ENCODE measurements at regions not wholly inside any gene's neighbourhood (a gene's known extent, or its start where the extent isn't known, plus 50 kb on each side); places are given as distances from the start of the nearest gene placed in this dataset.
A peak's percentile ranks its signal among the peaks of the same experiment; 100 is the strongest.
"Not testable (repeated sequence)": the region's sequence is repeated elsewhere in the genome, so short reads cannot be mapped to it uniquely, and the experiment has no call there.

DNA sequence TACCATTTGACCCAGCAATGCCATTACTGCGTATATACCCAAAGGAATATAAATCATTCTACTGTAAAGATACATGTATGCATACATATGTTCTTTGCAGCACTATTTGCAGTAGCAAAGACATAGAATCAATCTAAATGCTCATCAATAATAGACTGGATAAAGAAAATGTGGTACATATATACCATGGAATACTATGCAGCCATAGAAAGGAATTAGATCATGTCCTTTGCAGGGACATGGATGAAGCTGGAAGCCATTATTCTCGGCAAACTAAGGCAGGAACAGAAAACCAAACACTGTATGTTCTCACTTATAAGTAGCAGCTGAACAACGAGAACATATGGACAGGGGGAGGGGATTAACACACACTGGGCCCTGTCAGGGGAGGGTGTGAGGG lies 54.8 kb upstream of the ZNF30 start:
- DNase-seq (ENCODE audit: low spot score), result not testable (repeated sequence)

DNA sequence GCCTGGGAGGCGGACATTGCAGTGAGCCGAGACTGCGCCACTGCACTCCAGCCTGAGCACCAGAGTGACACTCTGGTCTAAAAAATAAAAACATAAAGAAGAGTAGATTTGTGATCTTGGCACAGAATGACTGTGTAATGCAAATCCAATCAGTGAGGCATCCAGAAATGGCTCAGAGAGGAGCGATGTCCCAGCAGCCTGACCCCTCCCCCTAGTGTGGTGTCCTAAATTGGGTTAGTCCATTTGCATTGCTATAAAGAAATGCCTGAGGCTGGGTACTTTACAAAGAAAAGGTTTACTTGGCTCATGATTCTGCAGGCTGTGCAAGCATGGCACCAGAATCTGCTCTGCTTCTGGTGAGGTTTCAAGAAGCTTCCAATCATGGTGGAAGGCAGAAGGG lies 59.1 kb upstream of the ZNF30 start:
- DNase-seq (ENCODE audit: low spot score), result no peak

DNA sequence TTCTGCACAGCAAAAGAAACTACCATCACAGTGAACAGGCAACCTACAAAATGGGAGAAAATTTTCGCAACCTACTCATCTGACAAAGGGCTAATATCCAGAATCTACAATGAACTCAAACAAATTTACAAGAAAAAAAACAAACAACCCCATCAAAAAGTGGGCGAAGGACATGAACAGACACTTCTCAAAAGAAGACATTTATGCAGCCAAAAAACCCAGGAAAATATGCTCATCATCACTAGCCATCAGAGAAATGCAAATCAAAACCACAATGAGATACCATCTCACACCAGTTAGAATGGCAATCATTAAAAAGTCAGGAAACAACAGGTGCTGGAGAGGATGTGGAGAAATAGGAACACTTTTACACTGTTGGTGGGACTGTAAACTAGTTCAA lies 61.5 kb upstream of the ZNF30 start:
- DNase-seq (ENCODE audit: low spot score), result not testable (repeated sequence)

DNA sequence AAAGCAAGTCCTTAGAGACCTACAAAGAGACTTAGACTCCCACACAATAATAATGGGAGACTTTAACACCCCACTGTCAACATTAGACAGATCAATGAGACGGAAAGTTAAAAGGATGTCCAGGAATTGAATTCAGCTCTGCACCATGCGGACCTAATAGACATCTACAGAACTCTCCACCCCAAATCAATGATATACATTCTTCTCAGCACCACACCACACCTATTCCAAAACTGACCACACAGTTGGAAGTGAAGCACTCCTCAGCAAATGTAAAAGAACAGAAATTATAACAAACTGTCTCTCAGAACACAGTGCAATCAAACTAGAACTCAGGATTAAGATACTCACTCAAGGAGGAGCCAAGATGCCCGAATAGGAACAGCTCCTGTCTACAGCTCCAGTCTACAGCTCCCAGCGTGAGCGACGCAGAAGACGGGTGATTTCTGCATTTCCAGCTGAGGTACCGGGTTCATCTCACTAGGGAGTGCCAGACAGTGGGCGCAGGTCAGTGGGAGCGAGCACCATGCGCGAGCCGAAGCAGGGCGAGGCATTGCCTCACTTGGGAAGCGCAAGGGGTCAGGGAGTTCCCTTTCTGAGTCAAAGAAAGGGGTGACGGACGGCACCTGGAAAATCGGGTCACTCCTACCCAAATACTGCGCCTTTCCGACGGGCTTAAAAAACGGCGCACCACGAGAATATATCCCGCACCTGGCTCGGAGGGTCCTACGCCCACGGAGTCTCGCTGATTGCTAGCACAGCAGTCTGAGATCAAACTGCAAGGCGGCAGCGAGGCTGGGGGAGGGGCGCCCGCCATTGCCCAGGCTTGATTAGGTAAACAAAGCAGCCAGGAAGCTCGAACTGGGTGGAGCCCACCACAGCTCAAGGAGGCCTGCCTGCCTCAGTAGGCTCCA lies 66.6 kb upstream of the ZNF30 start:
- not testable (repeated sequence) for DNase-seq (ENCODE audit: low spot score)

DNA sequence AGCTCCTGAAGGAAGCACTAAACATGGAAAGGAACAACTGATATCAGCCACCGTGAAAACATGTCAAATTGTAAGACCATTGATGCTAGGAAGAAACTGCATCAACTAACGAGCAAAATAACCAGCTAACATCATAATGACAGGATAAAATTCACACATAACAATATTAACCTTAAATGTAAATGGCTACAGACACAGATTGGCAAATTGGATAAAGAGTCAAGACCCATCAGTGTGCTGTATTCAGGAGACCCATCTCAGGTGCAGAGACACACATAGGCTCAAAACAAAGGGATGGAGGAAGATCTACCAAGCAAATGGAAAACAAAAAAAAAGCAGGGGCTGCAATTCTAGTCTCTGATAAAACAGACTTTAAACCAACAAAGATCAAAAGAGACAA lies 67.4 kb upstream of the ZNF30 start:
- DNase-seq (ENCODE audit: low spot score), result not testable (repeated sequence)

DNA sequence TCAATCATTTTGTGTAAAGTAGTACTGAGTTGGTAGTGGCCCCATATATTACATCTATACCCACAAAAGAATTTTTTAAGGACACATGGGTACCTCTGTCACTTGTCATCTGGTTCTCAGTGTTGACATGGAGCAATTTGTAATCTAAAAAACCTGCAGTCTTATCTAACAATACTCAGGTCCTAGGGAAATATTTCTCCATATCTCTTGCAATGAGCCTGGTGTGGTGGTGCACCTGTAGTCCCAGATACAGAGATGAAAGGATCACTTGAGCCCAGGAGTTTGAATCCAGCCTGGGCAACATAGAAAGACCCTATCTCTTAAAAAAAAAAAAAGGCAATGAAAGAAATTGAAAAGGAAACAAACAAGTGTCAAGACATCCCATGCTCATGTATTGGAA lies 70.7 kb upstream of the ZNF30 start:
- no peak for DNase-seq (ENCODE audit: low spot score)

DNA sequence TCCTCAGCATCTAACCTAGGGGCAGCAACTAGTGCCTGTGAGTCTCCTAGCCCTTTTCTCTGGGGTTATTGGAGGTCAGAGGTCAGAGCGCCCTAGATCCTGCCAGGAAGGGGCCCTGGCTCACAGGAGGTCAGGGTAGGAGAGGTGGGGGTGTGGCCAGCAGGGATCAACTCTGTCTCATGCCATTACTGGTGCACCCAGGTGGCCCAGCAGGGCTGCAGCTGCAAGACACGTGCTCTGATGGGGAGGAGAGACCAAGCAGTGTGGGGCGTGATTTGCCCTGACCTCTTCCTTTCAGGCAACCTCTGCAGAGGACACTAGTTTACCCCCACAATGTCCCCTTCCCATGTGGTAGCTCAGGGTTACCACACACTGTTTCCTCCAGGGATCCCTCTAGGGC lies 73.3 kb upstream of the ZNF30 start:
- no peak for DNase-seq (ENCODE audit: low spot score)

DNA sequence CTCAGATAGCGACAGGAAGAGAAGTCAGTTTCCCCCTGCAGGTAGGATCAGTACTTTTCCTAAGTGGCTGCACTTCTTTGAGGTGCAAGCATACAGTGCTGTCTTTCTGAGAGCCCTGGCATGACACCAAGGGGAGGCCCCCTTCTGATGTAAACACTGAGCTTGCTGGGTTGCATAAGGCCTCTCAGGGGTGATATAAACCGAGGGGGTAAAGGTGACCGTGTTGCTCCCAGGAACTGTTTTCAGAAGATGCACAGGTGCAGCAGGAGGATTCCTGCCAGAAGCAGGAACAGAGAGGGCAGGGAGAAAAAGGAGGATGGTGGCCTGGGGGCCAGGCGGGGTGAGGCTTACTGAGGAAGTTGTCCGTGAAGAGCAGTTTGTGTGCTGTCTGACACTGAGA lies 74.0 kb upstream of the ZNF30 start:
- no peak for DNase-seq (ENCODE audit: low spot score)

DNA sequence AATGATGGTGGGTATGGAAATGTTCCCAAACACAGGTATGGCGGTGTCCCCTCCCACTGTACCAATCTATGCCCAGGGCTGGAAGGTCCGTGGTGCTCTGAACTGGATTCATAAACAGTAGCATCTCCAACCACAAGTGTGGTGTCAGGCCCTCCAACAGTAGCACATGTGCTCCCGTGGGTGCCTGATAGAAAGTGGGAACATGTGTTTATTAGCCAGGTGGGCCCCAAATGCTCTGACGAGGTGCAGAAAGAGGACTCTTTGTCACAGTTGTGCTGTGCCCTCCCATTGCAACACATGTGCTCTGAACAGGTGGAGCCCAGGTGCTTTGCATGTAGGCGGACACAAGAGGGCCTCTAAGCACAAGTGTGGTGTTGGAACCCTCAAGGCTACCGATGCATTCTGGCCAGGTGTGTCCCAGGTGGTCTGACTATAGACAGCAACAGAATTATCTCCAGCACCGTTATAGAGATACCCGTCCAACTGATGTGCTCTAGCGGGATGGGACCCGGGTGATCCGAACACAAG lies 75.4 kb upstream of the ZNF30 start:
- no peak for DNase-seq (ENCODE audit: low spot score)

DNA sequence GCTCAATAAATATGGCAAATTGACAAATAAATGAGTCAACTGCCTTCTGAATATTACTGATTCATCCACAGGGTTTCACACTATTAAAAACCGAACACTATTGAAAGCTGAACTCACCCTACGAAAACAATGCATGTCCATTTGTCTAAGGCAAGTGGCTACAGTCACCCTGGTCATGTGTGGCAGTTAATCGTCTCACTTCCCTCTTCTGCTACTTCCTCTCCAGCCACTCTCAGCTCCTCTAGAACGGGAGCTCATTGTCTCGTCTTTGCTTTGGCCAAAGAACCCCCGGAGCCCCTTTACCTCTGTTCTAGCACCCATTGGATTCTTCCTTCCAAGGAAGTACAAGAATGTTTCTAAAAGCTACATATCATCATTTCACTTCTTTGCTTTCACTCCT lies 74.4 kb upstream of the ZNF599 start:
- DNase-seq (ENCODE audit: low spot score), result no peak

DNA sequence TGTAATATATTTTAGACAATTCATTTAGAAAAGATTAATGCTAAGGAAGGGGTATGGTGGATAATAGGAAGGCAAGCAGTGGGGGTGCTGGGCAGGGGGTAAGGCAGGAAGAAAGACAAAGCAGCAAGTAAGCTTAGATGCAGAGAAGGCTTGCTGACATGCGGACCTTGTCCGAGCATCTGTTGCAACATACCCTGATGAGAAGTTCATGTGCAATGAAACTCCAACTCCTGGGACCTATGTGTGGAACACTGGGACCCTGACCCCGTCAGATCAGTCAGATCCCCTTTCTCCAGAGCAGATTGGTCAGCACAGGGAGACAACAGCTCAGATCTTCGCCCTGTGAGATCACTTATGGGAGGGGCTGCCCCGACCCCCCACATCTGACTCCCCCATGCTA lies 71.3 kb upstream of the ZNF599 start:
- no peak for DNase-seq (ENCODE audit: low spot score)

DNA sequence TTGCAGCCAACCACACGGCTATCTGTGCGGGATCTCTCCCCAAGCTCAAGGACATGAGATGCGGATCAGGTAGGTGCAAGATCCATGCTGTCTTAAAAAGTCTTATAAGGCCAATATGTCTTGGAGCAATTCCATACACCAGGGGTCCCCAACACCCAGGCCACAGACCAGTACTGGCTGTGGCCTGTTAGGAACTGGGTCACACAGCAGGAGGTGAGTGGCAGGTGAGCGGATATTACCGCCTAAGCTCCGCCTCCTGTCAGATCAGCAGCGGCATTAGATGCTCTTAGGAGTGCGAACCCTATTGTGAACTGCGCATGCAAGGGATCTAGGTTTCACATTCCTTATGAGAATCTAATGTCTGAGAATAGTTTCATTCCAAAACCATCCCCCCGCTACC lies 68.8 kb upstream of the ZNF599 start:
- DNase-seq (ENCODE audit: low spot score), result no peak

DNA sequence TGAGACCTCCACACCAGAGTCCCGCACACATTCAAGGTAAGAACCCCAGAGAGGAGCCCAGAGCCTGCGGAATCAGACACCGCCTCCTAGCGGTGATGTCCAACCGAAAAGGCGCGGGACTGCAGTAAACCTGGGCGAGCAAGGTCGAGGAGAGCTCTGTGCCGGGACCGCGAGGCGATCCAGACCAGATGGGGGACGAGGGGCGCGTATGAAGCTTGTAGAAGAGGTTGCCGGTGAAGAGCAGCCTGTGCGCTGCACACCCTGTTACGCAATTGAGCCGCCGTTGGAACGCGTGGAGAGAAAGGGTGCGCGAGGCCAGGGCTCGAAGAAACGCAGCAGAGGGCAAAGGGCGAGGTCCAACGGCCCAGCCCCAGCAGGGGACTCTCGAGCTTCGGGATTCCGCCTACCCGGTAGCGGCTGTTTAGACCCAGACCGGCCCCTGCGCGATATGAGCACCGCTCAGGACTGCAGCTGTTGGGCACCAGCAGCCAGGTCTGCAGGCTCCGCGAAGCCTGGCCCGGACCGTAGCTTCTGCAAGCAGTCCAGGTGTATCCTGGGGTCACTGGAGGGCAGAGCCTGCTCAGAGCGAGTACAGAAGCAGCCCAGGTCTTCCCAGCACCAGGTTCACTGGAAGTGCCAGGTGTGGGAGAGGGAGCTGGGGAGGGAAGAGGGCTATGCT lies 65.9 kb upstream of the ZNF599 start:
- DNase-seq (ENCODE audit: low spot score), result no peak

DNA sequence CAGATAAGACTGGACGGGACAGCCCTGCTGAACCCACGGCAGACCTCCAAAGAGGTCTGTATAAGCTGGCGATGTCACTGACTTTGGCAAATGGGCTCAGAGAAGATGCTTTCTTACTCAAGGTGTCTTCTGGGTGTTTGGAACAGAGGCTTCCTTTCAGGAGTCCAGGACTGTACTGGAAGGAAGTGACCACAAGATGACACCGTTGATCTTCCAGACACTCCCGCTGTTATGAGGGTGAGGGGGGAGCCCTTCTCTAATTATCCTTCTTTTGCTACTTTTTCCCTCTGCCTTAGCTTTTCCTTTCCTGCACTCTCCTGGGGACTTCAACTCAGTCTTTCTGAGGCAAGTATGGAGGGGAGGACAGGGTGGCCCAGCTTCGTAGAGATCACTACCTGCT lies 65.2 kb upstream of the ZNF599 start:
- DNase-seq (ENCODE audit: low spot score), result no peak

DNA sequence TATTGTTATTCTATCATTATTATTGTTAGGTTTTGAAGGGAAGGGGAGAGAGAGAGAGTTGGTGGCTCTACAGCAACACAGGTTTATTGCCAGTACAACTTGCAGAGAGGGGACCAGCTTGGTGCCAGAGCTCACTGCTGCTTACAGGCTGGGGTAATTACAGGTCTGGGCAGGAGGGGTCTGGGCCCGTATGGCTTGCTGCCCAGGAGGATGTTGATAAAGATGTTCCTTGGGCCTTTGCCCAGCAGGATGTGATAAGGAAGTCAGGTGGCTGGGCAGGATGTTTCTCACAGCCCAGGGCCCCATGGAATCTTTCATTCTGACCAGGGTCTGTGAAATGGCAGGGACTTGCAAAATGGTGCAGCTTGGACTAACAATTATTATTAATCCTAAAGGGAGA lies 64.2 kb upstream of the ZNF599 start:
- DNase-seq (ENCODE audit: low spot score), result peak; percentile 2

DNA sequence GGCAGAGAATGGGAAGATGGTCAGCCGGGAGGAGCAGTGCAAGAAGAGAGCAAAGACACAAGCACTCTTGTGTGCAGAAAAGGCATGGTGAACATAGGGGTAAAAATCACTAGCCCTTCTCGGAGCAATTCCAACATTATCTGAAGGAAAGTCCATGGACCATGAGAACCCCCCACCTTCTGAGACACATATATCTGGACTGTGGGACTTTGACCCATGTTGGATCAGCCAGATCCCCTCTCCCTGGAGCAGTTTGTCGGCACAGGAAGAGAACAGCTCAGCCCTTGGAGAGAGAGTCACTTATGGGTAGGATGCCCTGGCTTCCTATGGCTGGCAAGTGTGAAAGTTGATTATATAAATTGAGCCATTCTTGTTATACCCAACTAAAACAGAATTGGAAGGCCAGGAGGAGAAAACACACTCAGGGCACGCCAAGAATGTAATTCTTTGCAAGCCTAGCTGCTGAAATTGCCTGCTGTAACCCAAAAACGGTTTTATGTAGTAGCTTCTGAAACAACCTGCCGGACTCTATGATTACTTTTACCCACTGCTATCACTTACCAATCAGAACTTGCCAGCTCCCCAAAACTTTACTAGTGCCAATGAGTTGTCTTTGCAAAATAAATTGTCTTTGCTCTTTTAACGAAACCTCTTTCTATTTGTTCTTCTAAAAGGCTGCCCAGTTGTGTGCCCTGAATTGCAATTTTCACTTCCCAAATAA lies 62.8 kb upstream of the ZNF599 start:
- DNase-seq (ENCODE audit: low spot score), result no peak

DNA sequence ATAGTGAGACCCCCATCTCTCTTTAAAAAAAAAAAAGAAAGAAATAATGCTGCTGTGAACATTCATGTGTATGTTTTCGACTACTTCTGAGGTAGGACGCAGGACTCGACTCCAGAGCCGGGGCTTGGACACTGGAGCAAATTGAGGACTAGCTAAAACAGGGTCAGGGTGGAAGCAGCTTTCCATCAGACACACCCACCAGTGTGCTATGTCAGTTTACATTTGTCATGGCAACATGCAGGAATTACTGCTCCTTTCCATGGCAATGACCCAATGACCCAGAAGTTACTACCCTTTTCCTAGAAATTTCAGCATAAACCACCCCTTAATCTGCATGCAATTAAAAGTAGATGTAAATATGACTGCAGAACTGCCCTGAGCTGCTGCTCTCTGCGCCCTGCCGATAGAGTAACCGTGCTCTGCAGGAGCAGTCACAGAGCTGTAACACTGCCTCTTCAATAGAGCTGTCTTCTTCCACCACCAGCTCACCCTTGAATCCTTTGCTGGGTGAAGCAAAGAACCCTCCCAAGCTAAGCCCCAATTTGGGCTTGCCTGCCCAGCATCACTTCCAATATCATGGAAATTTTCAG lies 61.6 kb upstream of the ZNF599 start:
- DNase-seq (ENCODE audit: low spot score), result no peak

DNA sequence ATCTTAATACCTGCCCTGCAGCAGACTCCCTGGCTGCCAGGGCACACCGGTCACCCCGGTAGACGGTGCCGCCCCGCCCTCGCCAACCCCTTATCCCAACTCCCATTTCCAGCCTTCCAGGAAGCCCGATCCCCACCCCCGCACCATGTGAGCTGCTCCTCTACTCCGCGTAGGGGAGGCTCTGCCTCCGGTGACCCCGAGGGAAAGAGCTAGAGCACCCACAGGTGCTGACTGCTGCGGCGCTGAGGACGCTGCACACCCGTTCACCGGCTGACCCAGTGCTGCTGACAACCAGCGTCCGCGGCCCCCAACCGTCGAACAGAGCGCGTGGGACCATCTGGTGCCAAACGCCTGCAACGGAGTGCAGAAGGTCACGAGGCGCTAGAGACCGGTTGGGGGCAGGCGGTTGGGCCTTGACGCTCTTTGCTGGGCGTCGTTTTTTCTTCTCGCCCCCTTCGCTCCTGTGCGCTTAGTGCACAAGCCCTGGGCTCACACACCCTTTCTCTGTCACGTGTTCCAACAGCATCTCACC lies 59.6 kb upstream of the ZNF599 start:
- no peak for DNase-seq (ENCODE audit: low spot score)

DNA sequence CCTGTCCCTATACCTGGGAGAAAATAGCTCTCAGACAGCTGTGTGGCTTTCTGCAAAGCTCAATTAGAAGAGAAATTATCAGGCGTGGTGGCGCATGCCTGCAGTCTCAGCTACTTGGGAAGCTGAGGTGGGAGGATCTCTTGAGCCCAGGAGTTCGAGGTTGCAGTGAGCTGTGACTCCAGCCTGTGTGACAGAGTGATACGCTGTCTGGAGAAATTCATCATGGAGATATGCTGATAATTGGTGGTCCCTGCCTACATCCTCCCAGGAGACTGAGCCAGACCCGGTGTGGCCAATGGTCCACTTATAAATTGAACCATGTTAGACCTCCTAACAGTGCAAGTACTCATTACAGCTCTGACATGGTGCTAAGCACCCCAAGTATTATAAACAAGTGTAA lies 58.7 kb upstream of the ZNF599 start:
- no peak for DNase-seq (ENCODE audit: low spot score)

DNA sequence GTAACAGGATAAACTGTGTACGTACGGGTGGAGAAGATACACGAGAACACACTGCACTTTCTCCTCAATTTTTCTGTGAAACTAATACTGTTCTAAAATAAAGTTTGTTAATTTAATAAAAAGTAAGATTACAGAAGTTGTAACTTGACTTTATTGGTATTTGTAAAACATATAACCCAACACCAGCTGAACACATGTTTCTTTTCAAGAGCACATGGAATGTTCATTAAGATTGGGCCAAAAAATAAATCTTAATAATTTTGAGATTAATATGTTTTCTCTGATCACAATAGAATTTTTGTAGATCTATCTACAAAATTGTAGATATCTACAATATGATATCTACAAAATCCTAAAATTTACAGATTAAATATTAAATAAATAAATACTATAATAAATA lies 55.1 kb upstream of the ZNF599 start:
- no peak for DNase-seq (ENCODE audit: low spot score)

DNA sequence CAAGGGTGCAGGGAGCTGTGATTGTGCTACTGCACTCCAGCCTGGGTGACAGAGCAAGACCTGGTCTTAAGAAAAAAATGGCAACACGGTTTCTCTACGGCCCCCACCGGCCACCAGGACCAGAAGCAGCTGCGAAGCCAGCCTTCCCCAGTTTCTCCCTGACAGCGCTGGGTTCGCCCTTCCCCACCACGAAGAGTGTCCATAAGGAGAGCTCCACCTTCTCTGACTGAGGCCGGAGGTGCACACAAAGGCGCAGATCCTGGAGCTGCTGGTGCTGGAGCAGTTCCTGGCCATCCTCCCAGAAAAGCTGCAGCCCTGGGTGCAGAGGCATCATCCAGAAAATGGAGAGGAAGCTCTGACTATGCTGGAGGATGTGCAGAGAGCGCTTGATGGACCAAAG lies 52.2 kb upstream of the ZNF599 start:
- no peak for DNase-seq (ENCODE audit: low spot score)

DNA sequence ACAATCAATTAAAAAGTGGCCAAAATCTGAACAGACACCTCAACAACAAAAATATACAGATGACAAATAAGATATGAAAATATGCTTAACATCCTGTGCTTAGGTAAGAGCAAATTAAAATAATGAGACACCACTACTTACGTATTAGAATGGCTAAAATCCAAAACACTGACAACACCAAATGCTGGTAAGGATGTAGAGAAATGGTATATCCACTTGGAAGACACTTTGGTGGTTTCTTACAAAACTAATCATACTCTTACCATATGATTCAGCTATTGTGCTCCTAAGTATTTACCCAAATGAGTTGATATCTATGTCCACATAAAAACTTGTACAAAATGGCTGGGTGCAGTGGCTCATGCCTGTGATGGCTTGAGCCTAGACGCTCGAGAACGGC lies 51.7 kb upstream of the ZNF599 start:
- DNase-seq (ENCODE audit: low spot score), result no peak

Measured in umbilical cord (tissue), 1 donor.